Lung (tissue), 11 donors: ENCODE measurements at regions not wholly inside any gene's neighbourhood (a gene's known extent, or its start where the extent isn't known, plus 50 kb on each side); places are given as distances from the start of the nearest gene placed in this dataset.

Source experiments
- ATAC-seq: fragments of 200-7000 bp; cut with Tn5 transposase; one replicate; pipeline ENCODE4 v1.9.1; 2020; ENCODE audit warnings: moderate number of reproducible peaks; ENCODE audit not compliant: insufficient read depth, low FRiP score
- DNase-seq, 3 donors: peaks; one replicate each; pipeline ENCODE4 v3.0.0-alpha.2; 2013 to 2017
- H3K27ac ChIP-seq, 2 donors: one replicate each; pipeline ENCODE4 v1.5.1; 2013; ENCODE audit warnings: mild to moderate bottlenecking in 2 of 2, moderate library complexity in 2 of 2, control low read depth in 1 of 2, inconsistent platforms in 1 of 2, low read depth in 1 of 2, low read length in 1 of 2
- H3K27me3 ChIP-seq, 3 donors: one replicate each; pipeline ENCODE4 v1.5.1; 2013; ENCODE audit warnings: low read length in 2 of 3; ENCODE audit not compliant: control insufficient read depth in 3 of 3, insufficient read depth in 3 of 3
- H3K36me3 ChIP-seq, 4 donors: one replicate each; pipeline ENCODE4 v1.5.1; 2013; ENCODE audit warnings: low read length in 4 of 4, mild to moderate bottlenecking in 1 of 4, moderate library complexity in 1 of 4; ENCODE audit not compliant: control insufficient read depth in 4 of 4, insufficient read depth in 4 of 4
- H3K4me1 ChIP-seq, 5 donors: one replicate each; pipeline ENCODE4 v1.5.1; 2013; ENCODE audit warnings: low read length in 5 of 5, mild to moderate bottlenecking in 2 of 5, moderate library complexity in 1 of 5; ENCODE audit not compliant: control insufficient read depth in 5 of 5, insufficient read depth in 5 of 5
- H3K4me3 ChIP-seq: one replicate; pipeline ENCODE4 v1.5.1; 2013; ENCODE audit warnings: mild to moderate bottlenecking, control low read depth, moderate library complexity
- H3K9ac ChIP-seq, 2 donors: one replicate each; pipeline ENCODE4 v1.5.1; 2013; ENCODE audit warnings: low read length in 2 of 2, control low read depth in 1 of 2; ENCODE audit not compliant: insufficient read depth in 1 of 2
- H3K9me3 ChIP-seq, 4 donors: one replicate each; pipeline ENCODE4 v1.5.1; 2013; ENCODE audit warnings: low read length in 3 of 4, mild to moderate bottlenecking in 1 of 4, moderate library complexity in 1 of 4; ENCODE audit not compliant: control insufficient read depth in 4 of 4, insufficient read depth in 3 of 4
- WGBS, 2 donors: extraction: QIAGEN DNeasy Blood & Tissue Kit; methylation state at CpG; one replicate each; pipeline ENCODE4 v1.1.7; 2013; 5-methylcytosine and 5-hydroxymethylcytosine counted together
- TF ChIP-seq, protein P1 (sequence below): IDR thresholded peaks from 2 replicates; pipeline ENCODE4 v1.5.1; 2012; ENCODE audit warnings: mild to moderate bottlenecking; ENCODE audit errors: control extremely low read depth, extremely low read depth
- donor health status: control.
- donor health status: control.
- donor health status: Bipolar disorder and iron deficiency.
- donor health status: healthy.
- donor health status: DM: yes; HTN: yes; CAD: no.

DNA sequence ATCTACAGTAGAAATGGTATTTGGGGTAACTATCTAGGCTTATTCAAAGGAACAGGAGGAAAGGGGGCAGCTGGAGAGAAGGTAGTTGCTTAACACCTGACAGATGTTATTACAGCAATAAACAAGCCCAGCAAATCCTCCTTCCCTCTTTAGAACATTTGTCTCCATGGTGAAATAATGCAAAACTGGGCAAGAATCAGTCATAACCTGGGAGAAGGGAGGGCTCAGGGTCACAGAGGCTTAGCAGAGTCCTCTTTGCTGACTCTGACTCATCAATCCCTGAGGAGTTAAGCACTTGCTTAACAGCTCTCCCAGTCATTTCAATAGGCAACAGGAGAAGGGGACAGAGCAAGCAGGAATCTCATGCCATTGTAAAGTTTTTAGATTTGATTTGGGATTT is 230.3 kb downstream of the IBTK start:
- no peaks in the 10 kb centered on the region for H3K9me3 ChIP-seq
- TF ChIP-seq, protein P1, sequence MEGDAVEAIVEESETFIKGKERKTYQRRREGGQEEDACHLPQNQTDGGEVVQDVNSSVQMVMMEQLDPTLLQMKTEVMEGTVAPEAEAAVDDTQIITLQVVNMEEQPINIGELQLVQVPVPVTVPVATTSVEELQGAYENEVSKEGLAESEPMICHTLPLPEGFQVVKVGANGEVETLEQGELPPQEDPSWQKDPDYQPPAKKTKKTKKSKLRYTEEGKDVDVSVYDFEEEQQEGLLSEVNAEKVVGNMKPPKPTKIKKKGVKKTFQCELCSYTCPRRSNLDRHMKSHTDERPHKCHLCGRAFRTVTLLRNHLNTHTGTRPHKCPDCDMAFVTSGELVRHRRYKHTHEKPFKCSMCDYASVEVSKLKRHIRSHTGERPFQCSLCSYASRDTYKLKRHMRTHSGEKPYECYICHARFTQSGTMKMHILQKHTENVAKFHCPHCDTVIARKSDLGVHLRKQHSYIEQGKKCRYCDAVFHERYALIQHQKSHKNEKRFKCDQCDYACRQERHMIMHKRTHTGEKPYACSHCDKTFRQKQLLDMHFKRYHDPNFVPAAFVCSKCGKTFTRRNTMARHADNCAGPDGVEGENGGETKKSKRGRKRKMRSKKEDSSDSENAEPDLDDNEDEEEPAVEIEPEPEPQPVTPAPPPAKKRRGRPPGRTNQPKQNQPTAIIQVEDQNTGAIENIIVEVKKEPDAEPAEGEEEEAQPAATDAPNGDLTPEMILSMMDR = no peak
- no peaks in the 10 kb centered on the region for H3K27me3 ChIP-seq
- H3K27ac ChIP-seq = peak overlapping the region in 1 of 2 donors; percentile 85
- no peaks in the 10 kb centered on the region for H3K36me3 ChIP-seq
- ATAC-seq = peak; percentile 81
- H3K4me1 ChIP-seq = peaks cover 0 to 15% (median 0%) of the 10 kb centered on the region in 5 donors
- no peak overlapping the region for H3K9ac ChIP-seq
- no peak overlapping the region for H3K4me3 ChIP-seq
- no peak for DNase-seq

DNA sequence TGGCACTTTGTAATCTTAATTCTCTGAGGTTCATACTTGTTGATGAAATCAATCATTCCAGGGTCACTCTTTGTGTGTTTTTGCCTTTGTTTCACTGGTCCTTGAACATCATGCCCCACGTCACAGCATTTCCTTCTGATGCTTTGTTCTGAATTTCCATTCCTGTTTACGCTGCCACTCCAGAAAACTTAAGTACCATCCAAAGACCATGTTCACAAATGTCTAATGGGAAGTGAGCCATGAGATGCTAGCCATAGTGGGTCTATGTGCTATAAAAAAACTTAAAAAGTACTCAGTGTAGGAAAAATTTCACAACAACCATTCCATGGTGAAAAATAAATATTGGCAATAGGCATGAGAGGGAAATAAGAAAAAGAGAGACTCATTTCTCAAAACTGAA is 232.0 kb downstream of the IBTK start:
- Histone ChIP-seq H3K4me1 (peaks cover 0 to 15% (median 0%) of the 10 kb centered on the region in 5 donors), H3K9ac (no peak overlapping the region), H3K27me3 (no peaks in the 10 kb centered on the region), H3K4me3 (no peak overlapping the region), H3K36me3 (no peaks in the 10 kb centered on the region), H3K9me3 (no peaks in the 10 kb centered on the region), H3K27ac (no peak overlapping the region)
- 40 to 84% methylated on average over 2 of the region's 2 CpGs for WGBS, 2 donors
- DNase-seq (peak in 2 of 3 donors; percentile 49 to 60), ATAC-seq (no peak)
- TF ChIP-seq, protein P1 = no peak

DNA sequence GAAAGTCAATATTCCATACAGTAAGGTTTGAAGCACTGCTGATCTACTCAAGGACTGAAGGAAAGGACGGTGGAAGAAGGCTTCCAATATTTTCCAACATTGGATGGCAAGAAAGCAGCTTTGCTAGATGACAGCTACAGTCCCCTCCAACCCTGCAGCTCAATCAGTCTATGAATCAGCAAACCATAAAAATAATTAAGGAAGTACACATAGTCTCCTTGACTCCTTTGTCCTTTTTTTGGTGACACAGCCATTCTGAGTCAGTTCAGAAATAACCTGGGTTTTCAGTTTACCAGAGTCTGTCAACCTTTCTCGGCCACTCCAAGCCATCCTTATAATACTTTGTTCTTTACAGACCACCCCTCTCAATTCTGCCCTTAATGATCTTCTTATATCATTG is 232.5 kb downstream of the IBTK start:
- H3K4me3 ChIP-seq = no peak overlapping the region
- ATAC-seq (no peak), DNase-seq (no peak)
- 78 to 79% methylated on average over 2 of the region's 2 CpGs for WGBS, 2 donors
- H3K36me3 ChIP-seq = no peaks in the 10 kb centered on the region
- H3K9me3 ChIP-seq = no peaks in the 10 kb centered on the region
- H3K4me1 ChIP-seq = peaks cover 0 to 15% (median 0%) of the 10 kb centered on the region in 5 donors
- H3K27ac ChIP-seq = peak overlapping the region; percentile 26 to 81
- H3K9ac ChIP-seq = no peak overlapping the region
- H3K27me3 ChIP-seq = no peaks in the 10 kb centered on the region
- TF ChIP-seq, protein P1 = no peak
